ENCODE measurements at regions not wholly inside any gene's neighbourhood (a gene's known extent, or its start where the extent isn't known, plus 50 kb on each side); places are given as distances from the start of the nearest gene placed in this dataset.

DNA sequence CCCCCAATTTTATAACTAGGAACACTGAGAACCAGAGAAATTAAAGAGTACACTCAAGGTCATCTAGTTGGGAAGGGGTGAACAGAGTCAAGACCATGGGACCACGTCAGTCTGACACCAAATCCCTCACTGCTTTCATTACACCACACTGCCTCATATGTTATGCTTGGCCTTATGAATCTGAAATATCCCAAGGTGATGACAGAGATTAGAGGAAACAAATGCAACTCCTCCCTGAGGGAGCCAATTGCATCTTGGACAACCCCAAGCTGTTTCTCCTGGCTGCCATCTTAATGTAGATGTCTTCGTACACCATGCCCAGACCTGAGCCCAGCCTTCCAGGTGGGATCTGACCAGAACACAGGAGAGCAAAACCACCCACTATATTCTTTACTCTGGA lies 60.6 kb upstream of the ABCA1 start:
- TF ChIP-seq GATA3 (IDR thresholded peaks at IDR 0.05; ENCODE audit: low read depth, low read length) = no peak
- no peak for TF ChIP-seq GATA2 (IDR thresholded peaks at IDR 0.05; ENCODE audit: low read depth, low read length)
